PFSK-1 (cell line): ENCODE measurements at regions not wholly inside any gene's neighbourhood (a gene's known extent, or its start where the extent isn't known, plus 50 kb on each side); places are given as distances from the start of the nearest gene placed in this dataset.

Experiments
- FOXP2 ChIP-seq: optimal IDR thresholded peaks from 2 replicates; pipeline ENCODE3; 2011; ENCODE audit warnings: borderline replicate concordance, control low read depth, inconsistent platforms; ENCODE audit not compliant: insufficient read depth; ENCODE audit errors: extremely low read length, extremely low read depth
- POLR2AphosphoS5 ChIP-seq: IDR thresholded peaks from 2 replicates; pipeline ENCODE4 v1.6.1; 2012; ENCODE audit warnings: low read depth, mild to moderate bottlenecking, control low read depth, low read length, moderate library complexity
- REST ChIP-seq, 2 experiments: IDR thresholded peaks; 2 replicates each; pipeline versions ENCODE4 v1.6.1 to v1.8.0; 2011 to 2012; ENCODE audit warnings: low read depth in 2 of 2, low read length in 2 of 2, control low read depth in 1 of 2, inconsistent platforms in 1 of 2, mild to moderate bottlenecking in 1 of 2, moderate library complexity in 1 of 2; ENCODE audit not compliant: insufficient read depth in 1 of 2
- SIN3A ChIP-seq: IDR thresholded peaks from 2 replicates; pipeline ENCODE4 v1.6.1; 2012; ENCODE audit warnings: mild to moderate bottlenecking, low read length, moderate library complexity, borderline replicate concordance; ENCODE audit not compliant: insufficient read depth
- TAF1 ChIP-seq: IDR thresholded peaks from 2 replicates; pipeline ENCODE4 v1.6.1; 2012; ENCODE audit warnings: low read length, control low read depth, borderline replicate concordance; ENCODE audit not compliant: insufficient read depth

DNA sequence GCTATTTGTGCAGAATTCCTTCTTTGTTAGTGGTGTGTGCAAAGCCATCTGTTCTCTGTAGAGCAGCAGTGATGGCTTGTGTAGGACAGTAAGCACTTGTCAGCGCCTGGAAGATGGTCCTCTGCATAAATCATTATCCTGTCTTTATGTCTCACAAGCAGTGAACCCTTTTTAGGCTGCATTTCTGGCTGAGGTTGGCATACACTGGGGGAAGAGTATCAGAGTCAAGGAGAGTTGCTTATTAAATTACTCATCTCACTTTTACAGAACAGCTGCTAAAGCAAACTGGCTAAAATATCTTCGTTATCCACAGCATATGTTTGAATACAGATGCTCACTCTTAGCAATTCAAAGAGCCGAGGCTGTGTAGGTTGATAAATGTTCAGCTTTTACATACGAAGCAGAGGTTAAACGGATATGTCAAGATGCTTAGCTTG is 54.6 kb upstream of the NCAM2 start:
- TF ChIP-seq SIN3A (no peak), FOXP2 (no peak), REST (IDR thresholded peaks at IDR 0.05; ENCODE audit: insufficient read depth in 1 of 2, low read depth in 2 of 2, low read length in 2 of 2) (no peak), TAF1 (no peak), POLR2AphosphoS5 (no peak)

- TF ChIP-seq POLR2AphosphoS5 (no peak), SIN3A (no peak)
These were observed 54.1 kb upstream of the NCAM2 start for GRCh38 chr21:20944139-20944538.

- TF ChIP-seq SIN3A (no peak), TAF1 (no peak)
These were observed 51.5 kb upstream of the NCAM2 start for GRCh38 chr21:20946701-20947100.
